Osteocyte (in vitro differentiated cells): ENCODE measurements at regions not wholly inside any gene's neighbourhood (a gene's known extent, or its start where the extent isn't known, plus 50 kb on each side); places are given as distances from the start of the nearest gene placed in this dataset.
A peak's percentile ranks its signal among the peaks of the same experiment; 100 is the strongest.

Experiments used
- DNase-seq: peaks from one replicate; pipeline ENCODE4 v3.0.0; 2021; ENCODE audit warnings: mixed read lengths; ENCODE audit not compliant: unreplicated experiment; ENCODE audit errors: extremely low spot score
- H3K27ac Mint-ChIP-seq: one replicate; pipeline ENCODE4 v1.8.0; 2021; ENCODE audit warnings: mild to moderate bottlenecking, mixed read lengths; ENCODE audit not compliant: unreplicated experiment
- H3K27me3 Mint-ChIP-seq: one replicate; pipeline ENCODE4 v1.8.0; 2021; ENCODE audit warnings: mixed read lengths; ENCODE audit not compliant: unreplicated experiment
- H3K36me3 Mint-ChIP-seq: one replicate; pipeline ENCODE4 v1.8.0; 2021; ENCODE audit warnings: mixed read lengths; ENCODE audit not compliant: unreplicated experiment
- H3K4me1 Mint-ChIP-seq: one replicate; pipeline ENCODE4 v1.8.0; 2021; ENCODE audit warnings: mixed read lengths; ENCODE audit not compliant: unreplicated experiment
- H3K4me3 Mint-ChIP-seq: one replicate; pipeline ENCODE4 v1.8.0; 2021; ENCODE audit warnings: mild to moderate bottlenecking, moderate library complexity, mixed read lengths; ENCODE audit not compliant: unreplicated experiment
- H3K9me3 Mint-ChIP-seq: one replicate; pipeline ENCODE4 v1.8.0; 2021; ENCODE audit warnings: mixed read lengths; ENCODE audit not compliant: unreplicated experiment
- CTCF ChIP-seq: fragments of 200-600 bp; sonication (generic); IDR thresholded peaks from 2 replicates; pipeline ENCODE4 v1.5.0; 2021; ENCODE audit warnings: antibody characterized with exemption, mild to moderate bottlenecking, moderate library complexity

DNA sequence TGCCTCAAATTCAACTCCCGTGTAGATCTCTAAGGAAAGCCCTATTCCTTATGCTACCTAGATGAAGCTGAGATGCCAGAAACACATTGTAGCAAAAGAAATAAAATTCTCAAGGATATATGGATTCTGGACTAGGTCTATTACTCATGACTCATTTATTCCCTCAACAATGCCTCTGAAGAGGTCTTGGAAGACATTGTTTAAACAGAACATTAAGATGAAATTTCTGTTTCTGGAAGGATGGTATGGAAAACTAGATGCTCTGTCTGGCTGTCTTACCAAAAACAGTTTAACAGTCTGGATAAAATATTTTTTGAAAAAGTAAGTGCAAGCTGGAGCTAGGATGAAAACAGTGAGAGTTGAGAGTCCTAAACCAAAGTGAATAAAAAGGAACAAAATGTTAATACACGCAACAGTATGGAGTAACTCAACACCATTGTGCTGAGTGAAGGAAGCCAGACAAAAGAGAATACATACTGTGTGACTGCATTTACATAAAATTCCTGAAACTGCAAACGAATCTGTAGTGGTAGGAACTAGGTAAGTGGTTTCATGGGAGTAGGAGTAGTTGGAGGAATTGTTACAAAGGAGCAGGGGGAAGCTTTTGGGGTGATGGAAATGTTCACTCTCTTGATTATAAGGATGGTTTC lies 59.3 kb upstream of the GNG12 start:
- Mint-ChIP-seq H3K4me3 (no peak overlapping the region), H3K4me1 (peaks cover 56% of the 10 kb centered on the region)
- no peak for DNase-seq

DNA sequence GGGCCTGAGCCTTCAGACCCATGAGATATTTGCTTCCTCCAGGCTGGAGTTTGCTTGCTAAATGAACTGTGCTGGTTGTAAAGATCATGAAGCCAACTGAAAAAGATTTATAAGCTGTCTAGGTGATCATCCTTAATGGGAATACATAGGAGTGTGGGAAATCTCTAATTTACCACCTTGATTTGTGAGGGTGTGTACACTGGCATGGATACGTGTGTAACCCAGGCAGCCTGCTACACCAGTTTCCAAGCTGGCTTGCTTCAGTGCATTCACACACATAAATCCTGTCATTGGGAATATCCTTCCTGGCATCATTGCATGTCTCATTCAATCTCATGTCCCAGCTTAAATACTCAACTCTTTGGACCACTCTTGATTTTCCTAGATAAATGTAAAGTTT lies 57.6 kb upstream of the GNG12 start:
- Mint-ChIP-seq H3K4me1 (peaks cover 49% of the 10 kb centered on the region), H3K9me3 (no peaks in the 10 kb centered on the region), H3K36me3 (no peaks in the 10 kb centered on the region), H3K4me3 (no peak overlapping the region), H3K27ac (no peak overlapping the region), H3K27me3 (no peaks in the 10 kb centered on the region)
- TF ChIP-seq CTCF, result no peak
- DNase-seq, result no peak

More for the DNA sequence above, 59.3 kb upstream of the GNG12 start:
- Mint-ChIP-seq H3K9me3 (no peaks in the 10 kb centered on the region), H3K27me3 (no peaks in the 10 kb centered on the region), H3K36me3 (no peaks in the 10 kb centered on the region), H3K27ac (peak overlapping the region; percentile 32)
- TF ChIP-seq CTCF, result no peak

DNA sequence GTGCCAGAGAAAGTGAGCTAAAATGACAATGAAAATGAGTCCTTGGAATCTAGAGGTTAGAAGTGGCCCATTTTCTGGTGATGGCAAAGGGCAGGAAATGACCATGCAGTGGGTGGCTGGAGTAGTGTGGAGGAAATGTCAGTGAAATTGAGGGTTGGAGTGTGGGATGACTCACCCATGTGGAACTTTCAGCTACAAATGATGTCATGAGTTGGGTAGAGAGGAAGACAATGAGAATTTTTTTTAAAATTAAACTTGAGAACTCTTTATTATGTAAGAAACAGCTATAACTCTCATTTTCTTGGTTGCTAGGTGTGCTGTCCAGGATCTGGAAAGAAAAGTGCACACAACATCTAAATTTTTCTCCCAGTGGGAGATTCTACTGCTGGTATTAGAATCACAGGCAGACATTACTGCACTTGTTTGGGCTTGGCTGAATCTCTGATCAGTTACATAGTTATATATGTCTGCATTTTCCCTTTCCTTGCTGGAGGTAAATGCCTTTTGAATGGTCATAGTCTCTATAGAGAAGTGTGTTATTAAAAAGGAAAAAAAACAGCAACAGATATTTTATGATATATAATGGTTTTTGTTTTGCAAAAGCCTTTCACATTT lies 56.8 kb upstream of the GNG12 start:
- H3K27me3 Mint-ChIP-seq, result no peaks in the 10 kb centered on the region
- peak overlapping the region; percentile 45 for H3K27ac Mint-ChIP-seq
- no peaks in the 10 kb centered on the region for H3K9me3 Mint-ChIP-seq
- DNase-seq, result no peak
- peaks cover 49% of the 10 kb centered on the region for H3K4me1 Mint-ChIP-seq
- no peak for TF ChIP-seq CTCF
- no peaks in the 10 kb centered on the region for H3K36me3 Mint-ChIP-seq
- no peak overlapping the region for H3K4me3 Mint-ChIP-seq

DNA sequence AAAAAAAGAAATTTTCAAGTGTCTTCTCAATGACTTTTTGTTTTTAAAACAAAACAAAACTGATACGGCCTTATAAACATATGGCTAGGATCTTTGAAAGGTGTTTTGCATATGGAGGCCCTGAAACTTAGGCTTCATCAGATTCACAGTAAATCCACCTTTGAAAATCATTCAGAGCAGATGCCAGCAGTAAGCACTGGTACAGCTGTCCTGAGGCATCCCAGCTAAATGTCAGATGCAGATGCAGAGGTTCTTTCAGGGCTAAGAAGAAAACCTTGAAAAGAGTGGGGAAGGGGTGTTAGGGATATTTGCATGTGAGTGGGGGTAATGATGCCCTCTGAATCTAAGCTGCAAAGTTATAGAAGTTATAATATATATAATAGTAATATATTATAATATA lies 56.2 kb upstream of the GNG12 start:
- peaks cover 49% of the 10 kb centered on the region for H3K4me1 Mint-ChIP-seq
- H3K9me3 Mint-ChIP-seq, result no peaks in the 10 kb centered on the region
- DNase-seq, result no peak
- no peaks in the 10 kb centered on the region for H3K27me3 Mint-ChIP-seq
- H3K4me3 Mint-ChIP-seq, result no peak overlapping the region
- no peak overlapping the region for H3K27ac Mint-ChIP-seq
- H3K36me3 Mint-ChIP-seq, result no peaks in the 10 kb centered on the region
- TF ChIP-seq CTCF, result no peak

GRCh38 chr1:67888216-67889106 lies 55.2 kb upstream of the GNG12 start:
- Mint-ChIP-seq H3K36me3 (no peaks in the 10 kb centered on the region), H3K9me3 (no peaks in the 10 kb centered on the region), H3K27me3 (no peaks in the 10 kb centered on the region), H3K27ac (peak overlapping the region; percentile 54), H3K4me3 (no peak overlapping the region), H3K4me1 (peaks cover 48% of the 10 kb centered on the region)
- no peak for DNase-seq
- no peak for TF ChIP-seq CTCF
